ENCODE measurements at regions not wholly inside any gene's neighbourhood (a gene's known extent, or its start where the extent isn't known, plus 50 kb on each side); places are given as distances from the start of the nearest gene placed in this dataset.

DNA sequence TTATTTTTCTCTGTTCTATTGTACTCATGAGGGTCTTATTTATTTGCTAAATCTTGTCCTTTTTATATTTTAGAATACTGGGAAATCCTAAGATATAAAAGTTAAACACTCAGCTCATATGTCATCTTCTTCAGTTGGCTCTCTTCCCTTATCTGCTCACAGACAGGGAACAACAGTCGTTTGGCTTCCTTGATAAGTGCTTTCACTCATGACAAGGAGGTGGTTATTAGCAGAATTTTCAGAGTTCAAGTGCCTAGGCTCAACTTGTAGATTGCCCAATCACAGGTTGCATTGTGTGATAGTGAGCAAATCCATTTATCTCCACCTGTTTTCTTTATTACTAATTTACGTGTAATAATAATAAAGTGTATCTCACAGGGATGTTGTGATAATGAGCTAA, 620.3 kb upstream of the PCDH20 start:
- TF ChIP-seq, protein P1, sequence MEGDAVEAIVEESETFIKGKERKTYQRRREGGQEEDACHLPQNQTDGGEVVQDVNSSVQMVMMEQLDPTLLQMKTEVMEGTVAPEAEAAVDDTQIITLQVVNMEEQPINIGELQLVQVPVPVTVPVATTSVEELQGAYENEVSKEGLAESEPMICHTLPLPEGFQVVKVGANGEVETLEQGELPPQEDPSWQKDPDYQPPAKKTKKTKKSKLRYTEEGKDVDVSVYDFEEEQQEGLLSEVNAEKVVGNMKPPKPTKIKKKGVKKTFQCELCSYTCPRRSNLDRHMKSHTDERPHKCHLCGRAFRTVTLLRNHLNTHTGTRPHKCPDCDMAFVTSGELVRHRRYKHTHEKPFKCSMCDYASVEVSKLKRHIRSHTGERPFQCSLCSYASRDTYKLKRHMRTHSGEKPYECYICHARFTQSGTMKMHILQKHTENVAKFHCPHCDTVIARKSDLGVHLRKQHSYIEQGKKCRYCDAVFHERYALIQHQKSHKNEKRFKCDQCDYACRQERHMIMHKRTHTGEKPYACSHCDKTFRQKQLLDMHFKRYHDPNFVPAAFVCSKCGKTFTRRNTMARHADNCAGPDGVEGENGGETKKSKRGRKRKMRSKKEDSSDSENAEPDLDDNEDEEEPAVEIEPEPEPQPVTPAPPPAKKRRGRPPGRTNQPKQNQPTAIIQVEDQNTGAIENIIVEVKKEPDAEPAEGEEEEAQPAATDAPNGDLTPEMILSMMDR (IDR thresholded peaks at IDR 0.05) = no peak
- no peak for TF ChIP-seq TEAD4 (CRISPR knock-in tag; IDR thresholded peaks at IDR 0.05)
- no peak for TF ChIP-seq ZNF121 (CRISPR knock-in tag; IDR thresholded peaks at IDR 0.05)
- TF ChIP-seq, protein P2, sequence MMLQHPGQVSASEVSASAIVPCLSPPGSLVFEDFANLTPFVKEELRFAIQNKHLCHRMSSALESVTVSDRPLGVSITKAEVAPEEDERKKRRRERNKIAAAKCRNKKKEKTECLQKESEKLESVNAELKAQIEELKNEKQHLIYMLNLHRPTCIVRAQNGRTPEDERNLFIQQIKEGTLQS (CRISPR knock-in tag; conservative IDR thresholded peaks at IDR 0.05) = no peak
- TF ChIP-seq TCF7 (CRISPR knock-in tag; IDR thresholded peaks at IDR 0.05; ENCODE audit: low read depth) = no peak
- no peak for TF ChIP-seq ZNF219 (CRISPR knock-in tag; IDR thresholded peaks at IDR 0.05; ENCODE audit: borderline replicate concordance)
- TF ChIP-seq TP53 (CRISPR knock-in tag; IDR thresholded peaks at IDR 0.05) = no peak
- TF ChIP-seq GRHL2 (CRISPR knock-in tag; IDR thresholded peaks at IDR 0.05; ENCODE audit: insufficient replicate concordance, severe bottlenecking) = no peak
- TF ChIP-seq, protein P3, sequence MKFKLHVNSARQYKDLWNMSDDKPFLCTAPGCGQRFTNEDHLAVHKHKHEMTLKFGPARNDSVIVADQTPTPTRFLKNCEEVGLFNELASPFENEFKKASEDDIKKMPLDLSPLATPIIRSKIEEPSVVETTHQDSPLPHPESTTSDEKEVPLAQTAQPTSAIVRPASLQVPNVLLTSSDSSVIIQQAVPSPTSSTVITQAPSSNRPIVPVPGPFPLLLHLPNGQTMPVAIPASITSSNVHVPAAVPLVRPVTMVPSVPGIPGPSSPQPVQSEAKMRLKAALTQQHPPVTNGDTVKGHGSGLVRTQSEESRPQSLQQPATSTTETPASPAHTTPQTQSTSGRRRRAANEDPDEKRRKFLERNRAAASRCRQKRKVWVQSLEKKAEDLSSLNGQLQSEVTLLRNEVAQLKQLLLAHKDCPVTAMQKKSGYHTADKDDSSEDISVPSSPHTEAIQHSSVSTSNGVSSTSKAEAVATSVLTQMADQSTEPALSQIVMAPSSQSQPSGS (CRISPR knock-in tag; IDR thresholded peaks at IDR 0.05; ENCODE audit: borderline replicate concordance, low read depth) = no peak
